ENCODE measurements at regions not wholly inside any gene's neighbourhood (a gene's known extent, or its start where the extent isn't known, plus 50 kb on each side); places are given as distances from the start of the nearest gene placed in this dataset.

DNA sequence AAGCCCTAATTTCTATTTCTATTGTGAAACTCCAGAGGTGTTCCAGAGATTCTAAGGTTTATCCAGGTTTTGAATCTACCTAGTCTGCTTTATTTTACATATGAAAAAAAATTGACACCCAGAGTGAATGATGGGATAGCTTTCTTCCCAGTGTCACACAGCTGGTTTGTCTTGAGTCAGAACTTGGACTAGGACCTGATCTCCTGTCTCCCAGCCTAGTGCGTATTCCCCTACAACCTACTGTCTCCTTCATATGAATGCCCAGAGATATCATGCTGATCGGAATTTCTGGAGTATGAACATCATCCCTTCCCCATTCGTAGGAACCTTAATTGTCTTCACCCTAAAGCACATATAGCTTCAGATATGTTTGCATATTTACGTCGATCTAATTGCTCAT, 524.2 kb downstream of the SPATA31D1 start:
- DNase-seq = no peak

DNA sequence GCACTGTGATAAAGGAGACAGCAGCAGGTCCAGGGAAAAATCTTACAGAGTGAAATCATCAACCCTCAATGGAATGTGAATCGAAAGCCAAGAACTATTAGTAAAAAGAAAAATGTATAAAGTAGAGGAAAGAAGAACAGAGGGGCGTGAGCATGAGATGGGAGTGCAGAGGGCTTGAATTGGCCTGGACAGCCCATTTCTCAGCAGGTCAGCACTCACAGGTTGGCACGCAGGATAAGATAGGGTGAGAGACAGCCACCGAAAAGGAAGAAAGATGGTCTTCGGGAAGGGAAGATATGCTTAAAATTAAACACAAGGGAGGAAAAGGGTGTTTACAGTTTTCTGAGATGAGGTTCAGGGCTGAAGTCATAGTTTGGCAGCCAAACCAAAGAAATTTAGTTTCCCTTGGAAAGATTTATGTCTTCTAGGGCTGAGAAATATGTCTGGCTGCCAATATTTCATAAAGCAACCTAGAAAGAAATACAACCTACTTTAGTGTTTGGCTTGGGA, 524.7 kb downstream of the SPATA31D1 start:
- DNase-seq = no peak

GRCh38 chr9:82513976-82514735, 525.6 kb downstream of the SPATA31D1 start:
- no peak for DNase-seq

DNA sequence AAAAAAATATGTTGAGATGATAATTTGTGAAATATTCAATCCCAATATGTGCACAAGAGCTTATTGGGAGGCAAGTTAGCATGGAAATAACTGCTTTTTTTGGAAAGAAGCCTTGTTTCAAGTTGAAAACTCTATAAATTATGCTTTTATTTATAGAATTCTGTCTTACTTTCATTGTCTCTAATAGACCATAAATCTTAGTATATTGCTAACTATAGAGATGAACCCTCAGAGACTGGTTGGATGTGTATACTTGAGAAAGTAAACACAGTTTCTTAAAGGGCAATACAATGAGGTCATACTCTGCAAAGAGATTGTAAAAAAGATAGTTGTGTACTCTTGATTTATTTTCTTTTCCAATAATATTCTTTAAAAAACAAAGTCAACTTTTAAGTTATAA, 530.3 kb downstream of the SPATA31D1 start:
- no peak for DNase-seq

DNA sequence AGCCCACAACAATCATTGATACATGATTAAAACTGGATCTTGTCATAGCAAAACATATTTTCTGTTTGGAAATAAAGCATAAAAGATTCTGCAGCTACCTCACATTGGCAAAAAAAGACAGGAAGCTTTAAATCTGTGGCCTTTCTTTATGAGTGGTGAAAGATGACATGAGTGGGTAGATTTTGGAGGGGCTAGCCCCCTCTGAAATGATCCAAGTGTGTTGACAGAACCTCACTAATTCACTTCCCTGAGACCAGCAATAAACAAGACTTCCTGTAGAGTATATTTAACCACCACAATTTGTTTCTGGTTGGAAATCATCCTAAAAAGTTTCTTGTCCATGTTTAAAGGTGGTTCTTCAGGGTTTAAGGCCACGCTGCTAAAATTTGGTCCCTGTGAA, 530.8 kb downstream of the SPATA31D1 start:
- DNase-seq = no peak

DNA sequence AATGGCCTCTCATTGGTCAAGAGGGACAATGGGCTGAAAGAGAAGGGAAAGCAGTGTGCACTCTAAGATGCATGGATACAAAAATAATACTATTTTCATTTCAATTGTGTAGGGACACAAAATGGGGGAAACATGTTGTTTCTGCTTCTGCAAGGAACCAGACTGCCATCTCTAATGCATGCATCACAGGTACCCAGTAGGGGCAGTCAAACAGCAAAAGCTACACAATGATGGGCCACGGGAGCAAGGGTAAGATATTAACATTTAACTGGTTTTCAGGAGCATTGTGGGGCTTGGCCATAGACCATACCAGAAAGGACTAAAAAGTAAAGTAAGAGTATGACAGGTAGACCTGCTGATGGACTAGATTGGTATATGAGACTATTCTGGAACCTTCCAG, 535.8 kb downstream of the SPATA31D1 start:
- DNase-seq = no peak

DNA sequence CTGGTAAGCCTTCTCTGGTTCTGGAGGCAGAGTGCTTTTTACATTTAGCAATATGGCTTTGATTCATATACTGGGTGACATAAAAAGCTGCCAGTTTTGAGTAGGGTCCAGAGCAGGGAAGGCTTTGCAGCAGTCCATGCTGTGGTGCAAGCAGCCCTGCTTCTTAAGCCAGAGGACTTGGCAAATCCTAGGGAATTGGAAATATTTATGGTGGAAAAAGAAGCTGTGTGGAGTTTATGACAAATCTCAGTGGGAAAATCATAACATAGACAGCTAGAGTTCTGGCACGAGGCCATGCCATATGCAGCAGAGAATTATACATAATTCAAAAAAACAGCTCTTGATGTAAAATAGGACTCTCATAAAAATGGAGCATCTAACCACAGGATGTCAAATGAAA, 536.4 kb downstream of the RASEF start:
- DNase-seq = no peak

- DNase-seq = no peak
Observed at GRCh38 chr9:82531795-82532194, 531.1 kb downstream of the RASEF start.

DNA sequence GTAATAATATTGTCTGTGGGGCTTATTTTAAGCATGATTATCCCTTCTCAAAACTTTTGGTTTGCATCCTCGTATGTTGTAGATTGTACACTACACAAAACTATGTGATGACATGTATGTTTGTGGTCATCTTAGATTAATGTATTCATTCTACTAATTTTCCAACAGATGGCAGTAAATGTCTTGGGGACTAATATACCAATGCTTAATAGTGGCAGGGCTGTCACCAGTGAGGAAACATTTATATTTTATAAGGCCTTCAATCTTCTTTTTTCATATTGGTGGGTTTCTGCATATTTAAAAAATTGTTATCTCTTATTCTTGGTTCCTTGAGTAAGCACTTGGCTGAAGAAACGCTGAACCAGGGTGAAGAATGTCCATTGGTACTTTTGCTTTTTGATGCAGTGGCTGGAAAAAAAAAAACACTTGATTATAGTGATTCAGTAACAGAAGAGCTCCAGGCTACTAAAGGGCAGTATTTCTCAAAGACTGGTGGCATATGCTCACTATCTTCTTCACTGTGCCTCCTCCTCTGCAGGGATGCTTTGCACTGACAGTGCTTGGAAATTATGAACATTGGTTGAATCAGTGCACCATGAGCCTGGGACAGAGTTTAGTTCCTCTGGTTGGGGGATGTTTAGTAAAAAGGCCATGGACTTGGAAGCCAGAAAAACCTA, 530.3 kb downstream of the RASEF start:
- DNase-seq = peak; percentile 29

- DNase-seq = no peak
Observed at GRCh38 chr9:82535432-82535998, 527.4 kb downstream of the RASEF start.

DNA sequence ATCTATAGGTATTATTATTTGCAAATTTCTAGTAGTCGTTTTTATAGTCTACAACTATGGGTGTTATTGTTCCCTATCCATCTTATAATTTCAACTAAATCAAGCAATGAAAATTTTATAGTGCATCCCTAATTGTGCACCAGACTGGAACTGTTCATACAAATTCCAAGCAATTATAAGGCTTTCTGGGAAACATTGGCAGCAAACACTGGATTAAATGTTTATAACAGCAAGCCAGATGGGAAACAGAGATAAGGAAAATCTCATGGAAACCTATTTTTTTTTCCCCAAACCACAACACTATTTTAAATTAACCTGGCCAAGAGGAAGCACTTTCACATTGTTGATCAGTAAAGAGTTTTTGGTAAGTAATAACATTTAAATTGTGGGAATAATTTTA, 524.3 kb downstream of the RASEF start:
- no peak for DNase-seq

GRCh38 chr9:82539146-82539545, 523.8 kb downstream of the RASEF start:
- DNase-seq = no peak

DNA sequence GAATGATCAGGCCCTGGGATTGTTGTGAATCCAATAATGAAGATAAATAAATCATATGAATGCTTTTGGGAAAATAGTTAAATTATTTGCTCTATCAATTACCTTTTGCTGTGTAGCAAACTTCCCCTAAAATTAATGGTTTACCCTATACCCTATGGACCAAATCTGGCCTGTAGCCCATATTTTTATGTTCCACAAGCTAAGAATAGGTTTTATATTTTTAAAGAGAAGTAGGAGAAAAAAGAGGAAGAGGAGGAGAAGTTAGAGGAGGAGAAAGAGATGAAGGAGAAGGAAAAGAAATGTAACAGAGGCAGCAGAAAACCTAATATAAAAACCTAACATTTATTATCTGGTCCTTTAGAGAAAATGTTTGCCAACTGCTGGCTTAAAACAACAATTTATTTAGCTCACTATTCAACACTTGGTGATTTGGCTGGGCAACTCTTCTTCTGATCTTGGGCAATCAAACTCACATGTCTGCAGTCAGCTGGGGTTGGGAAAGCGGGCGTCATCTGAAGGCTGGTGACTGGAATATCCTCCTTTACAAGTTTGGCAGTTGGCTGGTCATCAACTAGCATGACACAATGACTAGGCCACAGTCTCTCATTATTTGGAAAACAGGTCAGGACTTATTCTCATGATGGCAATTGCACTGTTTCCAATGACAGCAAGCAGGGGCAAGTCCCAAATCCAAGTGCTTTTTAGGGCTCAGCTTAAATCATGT, 522.9 kb downstream of the RASEF start:
- no peak for DNase-seq

- DNase-seq = no peak
Observed at GRCh38 chr9:82543726-82544125, 519.2 kb downstream of the RASEF start.

DNA sequence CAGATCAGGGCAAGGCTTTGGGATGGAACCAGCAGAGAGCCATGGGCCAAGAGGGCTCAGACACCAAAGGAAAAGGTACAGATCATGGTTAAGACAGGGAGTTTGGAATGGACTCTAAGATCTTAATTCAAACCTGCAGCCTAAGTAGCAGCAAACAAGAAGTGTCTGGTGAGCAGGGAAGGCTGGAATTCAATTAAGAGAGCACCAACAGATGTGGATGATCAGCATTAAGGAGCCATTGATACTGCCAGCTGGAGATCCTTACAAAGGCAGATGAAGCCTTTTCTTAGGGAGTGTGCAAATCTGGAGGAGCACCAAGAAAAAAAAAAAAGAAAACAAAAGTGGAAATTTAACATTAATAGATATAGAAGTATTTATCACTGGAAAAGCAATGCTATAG, 516.8 kb downstream of the RASEF start:
- no peak for DNase-seq

GRCh38 chr9:82547995-82548394, 514.9 kb downstream of the RASEF start:
- no peak for DNase-seq

DNA sequence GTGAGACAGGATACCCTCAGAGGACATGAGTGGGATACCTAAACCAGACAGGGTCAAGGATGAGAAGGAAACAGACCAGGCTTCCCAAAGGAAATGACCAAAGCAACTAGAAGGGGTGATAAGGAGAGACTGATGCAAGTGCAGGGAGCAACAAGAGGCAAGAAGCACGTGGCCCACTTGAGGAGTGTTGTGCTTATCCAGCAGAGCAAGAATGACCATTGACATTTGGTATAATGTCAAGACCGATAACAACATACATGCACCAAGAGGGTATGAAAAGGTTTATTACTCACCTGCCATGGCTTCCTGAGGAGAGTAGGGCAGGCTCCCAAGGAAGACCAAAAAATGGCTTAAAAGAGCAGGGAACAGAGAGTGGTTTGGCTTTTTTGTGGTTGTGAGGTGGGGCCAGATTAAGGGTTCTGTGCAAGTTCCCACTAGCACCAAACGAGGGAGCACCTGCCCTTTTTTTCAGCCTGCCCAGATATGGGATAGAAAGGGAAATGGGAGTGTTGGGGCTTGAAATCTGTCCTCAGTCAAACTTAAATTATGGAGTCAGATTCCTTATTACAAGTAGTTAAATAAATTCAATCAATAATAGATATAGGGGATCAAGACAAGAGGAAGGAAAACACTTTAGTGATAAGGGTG, 513.6 kb downstream of the RASEF start:
- DNase-seq = no peak

DNA sequence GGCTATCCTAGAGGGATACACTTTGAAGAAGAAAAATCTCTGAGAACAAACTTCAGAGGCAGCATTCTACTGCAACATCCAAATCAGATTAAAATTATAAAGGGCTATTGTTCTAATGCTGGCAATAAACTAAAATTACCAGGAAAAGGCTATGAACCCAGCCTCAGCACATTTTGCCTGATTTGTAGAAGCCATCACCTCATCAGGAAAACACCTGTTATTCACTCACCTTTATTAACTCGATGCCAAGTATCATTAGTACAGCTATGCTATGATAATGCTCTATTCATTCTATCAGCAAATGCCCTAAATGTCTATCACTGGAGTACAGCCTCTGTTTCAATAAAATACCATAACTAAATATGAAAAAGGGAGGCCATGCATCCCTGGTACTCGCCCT, 510.2 kb downstream of the RASEF start:
- no peak for DNase-seq

- no peak for DNase-seq
Observed at GRCh38 chr9:82553654-82554366, 509.1 kb downstream of the RASEF start.

DNA sequence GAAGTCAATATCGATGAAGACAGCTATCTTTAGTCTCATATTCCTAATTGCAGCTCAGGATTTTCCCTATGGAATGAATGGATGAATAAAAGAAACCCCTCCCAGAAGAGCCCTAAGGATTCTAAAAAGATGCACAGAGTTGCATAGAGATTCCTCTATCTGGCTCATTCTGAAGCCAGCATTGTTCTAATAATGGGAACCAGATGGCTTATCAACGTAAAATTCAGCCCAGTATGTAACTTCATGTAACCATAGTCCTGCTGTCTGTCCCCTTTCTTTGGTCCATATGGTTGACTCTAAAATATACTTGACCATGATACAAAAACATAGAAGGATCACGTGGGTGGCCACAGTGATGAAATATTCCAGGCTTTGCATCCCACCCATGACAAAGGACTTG, 508.6 kb downstream of the RASEF start:
- no peak for DNase-seq

DNA sequence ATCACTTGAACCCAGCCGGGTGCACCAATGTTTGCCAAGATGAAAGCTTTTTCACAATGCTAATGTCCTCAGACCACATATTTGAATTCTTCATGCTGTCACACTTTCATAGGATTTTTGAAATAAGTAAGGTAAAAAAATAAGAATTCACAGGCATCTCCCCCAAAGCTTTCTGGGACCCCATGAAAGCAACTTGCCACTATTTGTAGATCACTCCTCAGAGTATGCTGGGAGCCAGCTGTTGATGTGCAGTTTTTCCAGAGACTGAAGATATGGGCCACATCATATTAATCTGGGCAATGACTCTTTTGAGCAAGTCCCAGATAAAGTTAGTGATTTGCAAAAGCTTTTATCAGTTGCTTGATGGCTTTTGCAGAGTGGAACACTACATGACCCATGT, 507.9 kb downstream of the RASEF start:
- DNase-seq = no peak

DNA sequence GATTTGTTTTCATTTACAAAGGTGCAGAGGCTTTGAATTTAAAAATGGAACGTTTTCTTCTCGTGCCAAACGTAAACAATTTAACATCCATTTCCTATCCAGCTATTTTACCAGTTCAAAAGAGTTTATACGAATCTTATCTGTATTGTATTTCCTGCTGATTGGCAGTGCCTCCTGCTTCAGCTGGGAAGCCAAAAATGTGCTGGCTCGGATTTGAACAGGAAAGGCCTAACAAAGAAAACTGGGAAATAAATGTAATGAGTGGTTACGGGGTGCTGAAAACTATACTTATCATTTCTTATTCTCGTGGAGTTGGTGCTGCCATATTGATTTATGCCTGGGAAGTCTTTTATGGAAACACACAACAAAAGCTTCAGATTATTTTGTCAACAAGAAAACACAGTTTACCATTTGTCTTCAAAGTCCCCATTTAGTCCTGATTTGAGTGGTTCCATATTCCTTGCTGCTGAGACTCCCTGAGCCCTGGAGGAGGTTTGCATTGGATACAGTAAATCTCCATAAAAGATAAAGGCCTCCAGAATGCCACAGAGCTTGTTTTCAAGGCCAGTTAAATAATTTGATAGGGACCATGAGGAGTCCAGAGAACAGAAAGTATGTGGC, 507.4 kb downstream of the RASEF start:
- no peak for DNase-seq

Measured in midbrain (tissue), 1 donor.